ENCODE measurements at regions not wholly inside any gene's neighbourhood (a gene's known extent, or its start where the extent isn't known, plus 50 kb on each side); places are given as distances from the start of the nearest gene placed in this dataset.

DNA sequence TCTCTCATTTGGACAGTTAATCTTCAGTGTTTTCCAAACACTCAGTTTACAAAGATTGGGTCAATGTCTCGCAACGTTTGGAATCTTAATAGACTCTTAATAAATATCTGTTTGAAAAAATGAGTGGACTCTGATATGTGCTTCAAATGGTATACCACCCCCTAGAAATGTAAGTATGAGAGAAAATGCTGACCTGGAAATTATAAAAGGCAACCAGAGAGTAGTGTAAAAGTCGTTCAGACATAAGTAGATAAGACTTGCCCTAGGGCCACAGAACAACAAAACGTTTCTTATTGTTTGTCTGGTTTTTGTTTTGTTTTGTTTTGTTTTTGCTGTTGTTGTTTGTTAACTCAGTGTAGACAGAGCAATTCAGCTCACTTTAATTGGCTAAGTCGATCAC, 97.4 kb upstream of the SPTLC3 start:
- no peaks in the 10 kb centered on the region for H3K36me3 ChIP-seq
- H3K9me3 ChIP-seq: no peaks in the 10 kb centered on the region
- H3K4me1 ChIP-seq: no peaks in the 10 kb centered on the region
- intact Hi-C loops (cut with DNase I; ENCODE audit: low total_unique reads): no loop called here
- H3K27ac ChIP-seq: no peak overlapping the region
- H3K4me3 ChIP-seq: no peak overlapping the region
- WGBS, 5 donors: 69 to 84% (median 74%) methylated on average over 5 of the region's 5 CpGs
- DNase-seq: no peak
- H3K27me3 ChIP-seq (replicated peaks in 1 of 7): no peaks in the 10 kb centered on the region
- TF ChIP-seq POLR2A (IDR thresholded peaks at IDR 0.05) (no peak), POLR2AphosphoS5 (IDR thresholded peaks at IDR 0.05) (no peak), CTCF (IDR thresholded peaks at IDR 0.05 in 8 of 11, conservative IDR thresholded peaks at IDR 0.05 in 3 of 11) (no peak)

DNA sequence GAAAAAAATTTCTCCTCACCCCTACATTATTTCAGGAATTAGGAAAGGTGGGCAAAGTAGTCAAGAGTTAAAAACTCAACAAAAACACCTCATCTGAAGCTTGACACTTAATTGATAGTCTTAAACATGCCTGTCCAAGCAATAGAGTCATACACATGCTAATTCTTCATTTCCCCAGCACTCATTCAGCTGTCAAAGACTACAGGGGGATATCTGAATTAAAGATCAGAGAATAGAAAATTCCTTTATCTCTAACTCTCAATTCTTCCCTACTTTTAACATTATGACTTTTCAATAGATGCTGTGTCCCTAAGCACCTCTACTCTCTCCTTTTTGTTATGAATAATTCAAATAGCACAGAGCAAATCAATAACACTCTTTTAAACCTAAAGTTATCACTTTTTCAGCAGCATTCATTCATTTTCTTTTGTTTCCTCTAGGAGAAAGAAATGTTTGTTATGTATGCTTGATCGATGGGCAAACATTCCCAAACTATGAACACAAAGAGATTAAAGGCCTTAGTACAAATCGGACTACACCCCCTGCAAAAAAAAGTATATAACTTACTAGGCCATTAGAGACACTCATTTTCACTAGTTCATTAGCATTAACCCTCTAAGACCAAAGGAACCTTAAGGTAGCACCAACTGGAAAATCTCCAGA, 94.9 kb upstream of the SPTLC3 start:
- TF ChIP-seq POLR2AphosphoS5 (IDR thresholded peaks at IDR 0.05) (no peak), POLR2A (IDR thresholded peaks at IDR 0.05) (no peak), CTCF (IDR thresholded peaks at IDR 0.05 in 8 of 11, conservative IDR thresholded peaks at IDR 0.05 in 3 of 11) (no peak)
- Histone ChIP-seq H3K4me1 (no peaks in the 10 kb centered on the region), H3K4me3 (no peak overlapping the region), H3K27ac (no peak overlapping the region), H3K9me3 (no peaks in the 10 kb centered on the region), H3K27me3 (replicated peaks in 1 of 7) (peaks cover 0 to 3% (median 0%) of the 10 kb centered on the region in 7 donors), H3K36me3 (no peaks in the 10 kb centered on the region)
- WGBS, 5 donors: 81 to 92% (median 86%) methylated on average over 2 of the region's 2 CpGs
- intact Hi-C loops (cut with DNase I; ENCODE audit: low total_unique reads): no loop called here
- DNase-seq: no peak

DNA sequence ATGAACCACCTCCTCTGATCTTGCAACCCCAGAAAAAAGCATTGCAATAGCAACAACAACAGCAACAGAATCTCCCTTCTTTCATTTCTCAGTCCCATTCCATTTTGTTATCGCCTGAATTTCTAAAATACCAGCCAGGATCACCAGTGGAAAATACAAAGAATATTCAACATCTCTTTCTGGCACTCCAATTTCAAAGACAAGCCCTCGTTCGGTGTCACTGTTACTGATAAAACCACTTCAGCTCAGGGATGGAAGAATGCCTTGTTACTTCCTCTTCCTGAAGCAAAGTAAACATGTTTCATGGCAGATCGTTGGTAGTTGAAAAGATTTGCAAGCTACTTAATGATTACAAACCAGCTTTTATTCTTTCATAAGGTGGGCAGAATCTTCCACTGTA, 94.0 kb upstream of the SPTLC3 start:
- intact Hi-C loops (cut with DNase I; ENCODE audit: low total_unique reads): no loop called here
- Histone ChIP-seq H3K9me3 (no peaks in the 10 kb centered on the region), H3K36me3 (no peaks in the 10 kb centered on the region), H3K27me3 (replicated peaks in 1 of 7) (peaks cover 0 to 3% (median 0%) of the 10 kb centered on the region in 7 donors), H3K4me3 (no peak overlapping the region), H3K4me1 (no peaks in the 10 kb centered on the region), H3K27ac (no peak overlapping the region)
- whole genome bisulfite sequencing, 5 donors: 22 to 30% (median 25%) methylated on average over 4 of the region's 4 CpGs
- no peak for DNase-seq
- no peak for TF ChIP-seq POLR2AphosphoS5 (IDR thresholded peaks at IDR 0.05)
- TF ChIP-seq CTCF (IDR thresholded peaks at IDR 0.05 in 8 of 11, conservative IDR thresholded peaks at IDR 0.05 in 3 of 11): no peak
- TF ChIP-seq POLR2A (IDR thresholded peaks at IDR 0.05): no peak

GRCh38 chr20:12916699-12917098, 92.1 kb upstream of the SPTLC3 start:
- Histone ChIP-seq H3K4me3 (no peak overlapping the region), H3K27ac (no peak overlapping the region), H3K27me3 (replicated peaks in 1 of 7) (peaks cover 0 to 3% (median 0%) of the 10 kb centered on the region in 7 donors), H3K9me3 (peaks cover 0 to 4% (median 0%) of the 10 kb centered on the region in 8 donors), H3K36me3 (no peaks in the 10 kb centered on the region), H3K4me1 (no peaks in the 10 kb centered on the region)
- no peak for DNase-seq
- intact Hi-C loops (cut with DNase I; ENCODE audit: low total_unique reads): no loop called here
- TF ChIP-seq CTCF (IDR thresholded peaks at IDR 0.05 in 8 of 11, conservative IDR thresholded peaks at IDR 0.05 in 3 of 11) (no peak), POLR2AphosphoS5 (IDR thresholded peaks at IDR 0.05) (no peak), POLR2A (IDR thresholded peaks at IDR 0.05) (no peak)
- WGBS, 5 donors: 75 to 100% (median 86%) methylated on average over 1 of the region's 1 CpG
